ENCODE measurements at regions not wholly inside any gene's neighbourhood (a gene's known extent, or its start where the extent isn't known, plus 50 kb on each side); places are given as distances from the start of the nearest gene placed in this dataset.

- no peak for TF ChIP-seq CTCF (conservative IDR thresholded peaks at IDR 0.05)
- TF ChIP-seq EZH2 (IDR thresholded peaks at IDR 0.05; ENCODE audit: low read depth) = no peak
These were observed 201.7 kb upstream of the TAS2R1 start for GRCh38 chr5:9831823-9832222.
